NCI-H1694 treated with DMSO at 0.1 percent for 48 hours (cell line): ENCODE measurements at regions not wholly inside any gene's neighbourhood (a gene's known extent, or its start where the extent isn't known, plus 50 kb on each side); places are given as distances from the start of the nearest gene placed in this dataset.

Experiments used
- DNase-seq: peaks from one replicate; lab custom pipeline; 2025; lab: John Stamatoyannopoulos, UW

GRCh38 chr1:218642033-218642948 is 297.2 kb downstream of the TGFB2 start:
- no peak for DNase-seq

- DNase-seq, result no peak
Measured at GRCh38 chr1:218643281-218643680, 298.1 kb downstream of the TGFB2 start.

GRCh38 chr1:218643926-218644325 is 298.8 kb downstream of the TGFB2 start:
- DNase-seq, result no peak

- no peak for DNase-seq
Measured at GRCh38 chr1:218646288-218646687, 301.2 kb downstream of the TGFB2 start.

- no peak for DNase-seq
Measured at GRCh38 chr1:218656301-218657037, 311.3 kb downstream of the TGFB2 start.

GRCh38 chr1:218658269-218658668 is 313.1 kb downstream of the TGFB2 start:
- no peak for DNase-seq

GRCh38 chr1:218658899-218659298 is 313.8 kb downstream of the TGFB2 start:
- DNase-seq, result no peak

GRCh38 chr1:218659911-218660677 is 315.0 kb downstream of the TGFB2 start:
- DNase-seq, result no peak

GRCh38 chr1:218660678-218661053 is 315.5 kb downstream of the TGFB2 start:
- DNase-seq, result no peak

GRCh38 chr1:218661411-218661810 is 316.3 kb downstream of the TGFB2 start:
- DNase-seq, result no peak

GRCh38 chr1:218664385-218665170 is 319.4 kb downstream of the TGFB2 start:
- DNase-seq, result no peak

- no peak for DNase-seq
Measured at GRCh38 chr1:218665221-218665620, 320.1 kb downstream of the TGFB2 start.

GRCh38 chr1:218666263-218666662 is 321.1 kb downstream of the TGFB2 start:
- no peak for DNase-seq

GRCh38 chr1:218667781-218668516 is 322.8 kb downstream of the TGFB2 start:
- DNase-seq, result no peak

GRCh38 chr1:218669431-218669830 is 324.3 kb downstream of the TGFB2 start:
- no peak for DNase-seq

- no peak for DNase-seq
Measured at GRCh38 chr1:218670875-218671274, 325.7 kb downstream of the TGFB2 start.

- peak; percentile 73 for DNase-seq
Measured at GRCh38 chr1:218671573-218671972, 326.4 kb downstream of the TGFB2 start.

GRCh38 chr1:218673170-218673569 is 328.0 kb downstream of the TGFB2 start:
- no peak for DNase-seq

GRCh38 chr1:218674280-218674773 is 329.2 kb downstream of the TGFB2 start:
- DNase-seq, result no peak

- DNase-seq, result no peak
Measured at GRCh38 chr1:218677026-218677425, 331.9 kb downstream of the TGFB2 start.

GRCh38 chr1:218679391-218679790 is 334.3 kb downstream of the TGFB2 start:
- DNase-seq, result no peak
